ENCODE measurements at regions not wholly inside any gene's neighbourhood (a gene's known extent, or its start where the extent isn't known, plus 50 kb on each side); places are given as distances from the start of the nearest gene placed in this dataset.

- H2BK15ac ChIP-seq (replicated peaks; ENCODE audit: low read depth), result no peak overlapping the region
- no peak overlapping the region for H3K27ac ChIP-seq (ENCODE audit: low read depth, low read length)
- no peaks in the 10 kb centered on the region for H3K79me1 ChIP-seq (ENCODE audit: low read length)
- no peak overlapping the region for H2AK5ac ChIP-seq (ENCODE audit: low read length)
- H3K4me3 ChIP-seq (ENCODE audit: low read length), result no peak overlapping the region
- no peaks in the 10 kb centered on the region for H3K79me2 ChIP-seq (ENCODE audit: control insufficient read depth, insufficient read depth, low read length)
- no peak overlapping the region for H3K9ac ChIP-seq (ENCODE audit: low read length)
- no peak overlapping the region for H3K18ac ChIP-seq (ENCODE audit: low read length)
- no peak overlapping the region for H2BK5ac ChIP-seq (ENCODE audit: low read length)
- H4K5ac ChIP-seq (ENCODE audit: low read length), result no peak overlapping the region
- DNase-seq, result no peak
- no peak overlapping the region for H4K8ac ChIP-seq (ENCODE audit: low read depth, low read length)
- no peaks in the 10 kb centered on the region for H3K27me3 ChIP-seq (ENCODE audit: insufficient read depth, low read length, poor library complexity)
- no peak overlapping the region for H3K4me2 ChIP-seq (ENCODE audit: low read length)
- no peak overlapping the region for H2BK120ac ChIP-seq (ENCODE audit: low read depth, low read length)
- no peaks in the 10 kb centered on the region for H3K36me3 ChIP-seq (ENCODE audit: control insufficient read depth, insufficient read depth, low read length)
- H3K4ac ChIP-seq (ENCODE audit: low read depth, low read length), result no peak overlapping the region
- H3K4me1 ChIP-seq (ENCODE audit: control insufficient read depth, low read depth, low read length), result no peaks in the 10 kb centered on the region
- no CpG with 5 or more reads among the region's 3 CpGs for WGBS (ENCODE audit: extremely low coverage, insufficient coverage, low lambda C conversion rate)
- no peak overlapping the region for H3K23ac ChIP-seq (ENCODE audit: low read length)
- H3K56ac ChIP-seq (ENCODE audit: low read length), result no peak overlapping the region
Observed at GRCh38 chrX:65925005-65925404, 114.9 kb downstream of the VSIG4 start.

GRCh38 chrX:65921363-65921762 lies 118.5 kb downstream of the VSIG4 start:
- Histone ChIP-seq H2BK5ac (ENCODE audit: low read length) (no peak overlapping the region), H3K27me3 (ENCODE audit: insufficient read depth, low read length, poor library complexity) (no peaks in the 10 kb centered on the region), H3K9ac (ENCODE audit: low read length) (no peak overlapping the region), H2BK120ac (ENCODE audit: low read depth, low read length) (no peak overlapping the region), H3K23ac (ENCODE audit: low read length) (no peak overlapping the region), H2AK5ac (ENCODE audit: low read length) (no peak overlapping the region), H3K36me3 (ENCODE audit: control insufficient read depth, insufficient read depth, low read length) (no peaks in the 10 kb centered on the region), H3K4me1 (ENCODE audit: control insufficient read depth, low read depth, low read length) (no peaks in the 10 kb centered on the region), H4K5ac (ENCODE audit: low read length) (no peak overlapping the region), H3K18ac (ENCODE audit: low read length) (no peak overlapping the region), H4K8ac (ENCODE audit: low read depth, low read length) (no peak overlapping the region), H3K56ac (ENCODE audit: low read length) (no peak overlapping the region), H3K4me2 (ENCODE audit: low read length) (no peak overlapping the region), H2BK15ac (replicated peaks; ENCODE audit: low read depth) (no peak overlapping the region), H3K27ac (ENCODE audit: low read depth, low read length) (no peak overlapping the region), H3K79me1 (ENCODE audit: low read length) (no peaks in the 10 kb centered on the region), H3K4ac (ENCODE audit: low read depth, low read length) (no peak overlapping the region), H3K4me3 (ENCODE audit: low read length) (no peak overlapping the region), H3K79me2 (ENCODE audit: control insufficient read depth, insufficient read depth, low read length) (no peaks in the 10 kb centered on the region)
- DNase-seq, result no peak
- WGBS (ENCODE audit: extremely low coverage, insufficient coverage, low lambda C conversion rate), result no CpG with 5 or more reads among the region's 2 CpGs

GRCh38 chrX:65920620-65921019 lies 119.3 kb downstream of the VSIG4 start:
- H2BK120ac ChIP-seq (ENCODE audit: low read depth, low read length), result no peak overlapping the region
- H3K56ac ChIP-seq (ENCODE audit: low read length), result no peak overlapping the region
- no peaks in the 10 kb centered on the region for H3K79me2 ChIP-seq (ENCODE audit: control insufficient read depth, insufficient read depth, low read length)
- peak overlapping the region; percentile 75 for H3K18ac ChIP-seq (ENCODE audit: low read length)
- H4K5ac ChIP-seq (ENCODE audit: low read length), result no peak overlapping the region
- DNase-seq, result peak; percentile 56
- H3K4ac ChIP-seq (ENCODE audit: low read depth, low read length), result no peak overlapping the region
- no CpG with 5 or more reads among the region's 1 CpG for WGBS (ENCODE audit: extremely low coverage, insufficient coverage, low lambda C conversion rate)
- H2AK5ac ChIP-seq (ENCODE audit: low read length), result no peak overlapping the region
- H3K4me1 ChIP-seq (ENCODE audit: control insufficient read depth, low read depth, low read length), result no peaks in the 10 kb centered on the region
- no peak overlapping the region for H3K4me3 ChIP-seq (ENCODE audit: low read length)
- no peak overlapping the region for H3K4me2 ChIP-seq (ENCODE audit: low read length)
- H3K23ac ChIP-seq (ENCODE audit: low read length), result no peak overlapping the region
- H3K36me3 ChIP-seq (ENCODE audit: control insufficient read depth, insufficient read depth, low read length), result no peaks in the 10 kb centered on the region
- H3K9ac ChIP-seq (ENCODE audit: low read length), result no peak overlapping the region
- no peaks in the 10 kb centered on the region for H3K27me3 ChIP-seq (ENCODE audit: insufficient read depth, low read length, poor library complexity)
- no peak overlapping the region for H4K8ac ChIP-seq (ENCODE audit: low read depth, low read length)
- no peaks in the 10 kb centered on the region for H3K79me1 ChIP-seq (ENCODE audit: low read length)
- H2BK5ac ChIP-seq (ENCODE audit: low read length), result no peak overlapping the region
- H3K27ac ChIP-seq (ENCODE audit: low read depth, low read length), result peak overlapping the region; percentile 28
- H2BK15ac ChIP-seq (replicated peaks; ENCODE audit: low read depth), result no peak overlapping the region

- DNase-seq, result no peak
- no peak overlapping the region for H3K9ac ChIP-seq (ENCODE audit: low read length)
- WGBS (ENCODE audit: extremely low coverage, insufficient coverage, low lambda C conversion rate), result no CpG with 5 or more reads among the region's 3 CpGs
- no peak overlapping the region for H3K4ac ChIP-seq (ENCODE audit: low read depth, low read length)
- H2BK15ac ChIP-seq (replicated peaks; ENCODE audit: low read depth), result no peak overlapping the region
- no peak overlapping the region for H3K18ac ChIP-seq (ENCODE audit: low read length)
- H3K56ac ChIP-seq (ENCODE audit: low read length), result no peak overlapping the region
- no peaks in the 10 kb centered on the region for H3K79me1 ChIP-seq (ENCODE audit: low read length)
- no peak overlapping the region for H3K23ac ChIP-seq (ENCODE audit: low read length)
- no peak overlapping the region for H2BK5ac ChIP-seq (ENCODE audit: low read length)
- H4K8ac ChIP-seq (ENCODE audit: low read depth, low read length), result no peak overlapping the region
- no peaks in the 10 kb centered on the region for H3K79me2 ChIP-seq (ENCODE audit: control insufficient read depth, insufficient read depth, low read length)
- no peaks in the 10 kb centered on the region for H3K36me3 ChIP-seq (ENCODE audit: control insufficient read depth, insufficient read depth, low read length)
- H3K4me3 ChIP-seq (ENCODE audit: low read length), result no peak overlapping the region
- no peak overlapping the region for H4K5ac ChIP-seq (ENCODE audit: low read length)
- no peaks in the 10 kb centered on the region for H3K27me3 ChIP-seq (ENCODE audit: insufficient read depth, low read length, poor library complexity)
- no peak overlapping the region for H2AK5ac ChIP-seq (ENCODE audit: low read length)
- H3K27ac ChIP-seq (ENCODE audit: low read depth, low read length), result no peak overlapping the region
- no peak overlapping the region for H3K4me2 ChIP-seq (ENCODE audit: low read length)
- no peak overlapping the region for H2BK120ac ChIP-seq (ENCODE audit: low read depth, low read length)
- no peaks in the 10 kb centered on the region for H3K4me1 ChIP-seq (ENCODE audit: control insufficient read depth, low read depth, low read length)
Observed at GRCh38 chrX:65910899-65911298, 129.0 kb downstream of the VSIG4 start.

- no peak overlapping the region for H3K4me2 ChIP-seq (ENCODE audit: low read length)
- no peaks in the 10 kb centered on the region for H3K79me2 ChIP-seq (ENCODE audit: control insufficient read depth, insufficient read depth, low read length)
- H3K56ac ChIP-seq (ENCODE audit: low read length), result no peak overlapping the region
- no peak overlapping the region for H3K4me3 ChIP-seq (ENCODE audit: low read length)
- no peak overlapping the region for H2AK5ac ChIP-seq (ENCODE audit: low read length)
- H3K27ac ChIP-seq (ENCODE audit: low read depth, low read length), result no peak overlapping the region
- no peak overlapping the region for H2BK120ac ChIP-seq (ENCODE audit: low read depth, low read length)
- no peaks in the 10 kb centered on the region for H3K79me1 ChIP-seq (ENCODE audit: low read length)
- WGBS (ENCODE audit: extremely low coverage, insufficient coverage, low lambda C conversion rate), result no CpG with 5 or more reads among the region's 1 CpG
- no peak overlapping the region for H3K18ac ChIP-seq (ENCODE audit: low read length)
- no peaks in the 10 kb centered on the region for H3K36me3 ChIP-seq (ENCODE audit: control insufficient read depth, insufficient read depth, low read length)
- H2BK15ac ChIP-seq (replicated peaks; ENCODE audit: low read depth), result no peak overlapping the region
- DNase-seq, result no peak
- no peaks in the 10 kb centered on the region for H3K27me3 ChIP-seq (ENCODE audit: insufficient read depth, low read length, poor library complexity)
- no peak overlapping the region for H4K8ac ChIP-seq (ENCODE audit: low read depth, low read length)
- no peak overlapping the region for H4K5ac ChIP-seq (ENCODE audit: low read length)
- H3K4ac ChIP-seq (ENCODE audit: low read depth, low read length), result no peak overlapping the region
- H2BK5ac ChIP-seq (ENCODE audit: low read length), result no peak overlapping the region
- H3K9ac ChIP-seq (ENCODE audit: low read length), result no peak overlapping the region
- H3K23ac ChIP-seq (ENCODE audit: low read length), result no peak overlapping the region
- no peaks in the 10 kb centered on the region for H3K4me1 ChIP-seq (ENCODE audit: control insufficient read depth, low read depth, low read length)
Observed at GRCh38 chrX:65903750-65904149, 136.1 kb downstream of the VSIG4 start.

- H3K4ac ChIP-seq (ENCODE audit: low read depth, low read length), result no peak overlapping the region
- no peak overlapping the region for H2BK120ac ChIP-seq (ENCODE audit: low read depth, low read length)
- no peak overlapping the region for H3K23ac ChIP-seq (ENCODE audit: low read length)
- no peak overlapping the region for H2BK5ac ChIP-seq (ENCODE audit: low read length)
- no peak overlapping the region for H3K18ac ChIP-seq (ENCODE audit: low read length)
- no peak overlapping the region for H3K9ac ChIP-seq (ENCODE audit: low read length)
- no peak overlapping the region for H2AK5ac ChIP-seq (ENCODE audit: low read length)
- no peaks in the 10 kb centered on the region for H3K4me1 ChIP-seq (ENCODE audit: control insufficient read depth, low read depth, low read length)
- no peak overlapping the region for H3K4me2 ChIP-seq (ENCODE audit: low read length)
- no peak overlapping the region for H2BK15ac ChIP-seq (replicated peaks; ENCODE audit: low read depth)
- H3K27me3 ChIP-seq (ENCODE audit: insufficient read depth, low read length, poor library complexity), result no peaks in the 10 kb centered on the region
- H3K36me3 ChIP-seq (ENCODE audit: control insufficient read depth, insufficient read depth, low read length), result no peaks in the 10 kb centered on the region
- WGBS (ENCODE audit: extremely low coverage, insufficient coverage, low lambda C conversion rate), result no CpG with 5 or more reads among the region's 3 CpGs
- no peak overlapping the region for H3K56ac ChIP-seq (ENCODE audit: low read length)
- H3K4me3 ChIP-seq (ENCODE audit: low read length), result no peak overlapping the region
- no peak for DNase-seq
- no peak overlapping the region for H4K5ac ChIP-seq (ENCODE audit: low read length)
- H3K27ac ChIP-seq (ENCODE audit: low read depth, low read length), result no peak overlapping the region
- no peaks in the 10 kb centered on the region for H3K79me2 ChIP-seq (ENCODE audit: control insufficient read depth, insufficient read depth, low read length)
- H3K79me1 ChIP-seq (ENCODE audit: low read length), result no peaks in the 10 kb centered on the region
- no peak overlapping the region for H4K8ac ChIP-seq (ENCODE audit: low read depth, low read length)
Observed at GRCh38 chrX:65902011-65902410, 137.9 kb downstream of the VSIG4 start.

All from mesendoderm (in vitro differentiated cells).